ENCODE measurements at regions not wholly inside any gene's neighbourhood (a gene's known extent, or its start where the extent isn't known, plus 50 kb on each side); places are given as distances from the start of the nearest gene placed in this dataset.

- Mint-ChIP-seq H3K9me3 (no peaks in the 10 kb centered on the region), H3K4me1 (no peaks in the 10 kb centered on the region), H3K4me3 (no peak overlapping the region), H3K36me3 (no peaks in the 10 kb centered on the region), H3K27me3 (no peaks in the 10 kb centered on the region), H3K27ac (no peak overlapping the region)
- ATAC-seq (replicated peaks): no peak
- no peak for DNase-seq
Observed at GRCh38 chrX:5117816-5118215, 1110.9 kb downstream of the NLGN4X start.

GRCh38 chrX:5113128-5113527 is 1115.5 kb downstream of the NLGN4X start:
- Mint-ChIP-seq H3K4me3 (no peak overlapping the region), H3K36me3 (no peaks in the 10 kb centered on the region), H3K4me1 (no peaks in the 10 kb centered on the region), H3K27ac (no peak overlapping the region), H3K9me3 (no peaks in the 10 kb centered on the region), H3K27me3 (no peaks in the 10 kb centered on the region)
- ATAC-seq (replicated peaks) (peak; percentile 57 to 58), DNase-seq (no peak)

GRCh38 chrX:5100004-5100403 is 1128.7 kb downstream of the NLGN4X start:
- no peaks in the 10 kb centered on the region for H3K4me1 Mint-ChIP-seq
- no peaks in the 10 kb centered on the region for H3K9me3 Mint-ChIP-seq
- H3K4me3 Mint-ChIP-seq: no peak overlapping the region

GRCh38 chrX:5086388-5086787 is 1142.3 kb downstream of the NLGN4X start:
- Mint-ChIP-seq H3K36me3 (no peaks in the 10 kb centered on the region), H3K9me3 (peaks cover 0 to 4% of the 10 kb centered on the region in 2 donors), H3K4me3 (no peak overlapping the region), H3K4me1 (no peaks in the 10 kb centered on the region), H3K27ac (no peak overlapping the region), H3K27me3 (no peaks in the 10 kb centered on the region)
- ATAC-seq (replicated peaks): no peak
- no peak for DNase-seq

More at GRCh38 chrX:5100004-5100403, 1128.7 kb downstream of the NLGN4X start:
- Mint-ChIP-seq H3K36me3 (no peaks in the 10 kb centered on the region), H3K27ac (no peak overlapping the region), H3K27me3 (no peaks in the 10 kb centered on the region)
- no peak for DNase-seq
- no peak for ATAC-seq (replicated peaks)

- Mint-ChIP-seq H3K27ac (no peak overlapping the region), H3K4me1 (no peaks in the 10 kb centered on the region), H3K9me3 (peaks cover 0 to 4% of the 10 kb centered on the region in 2 donors), H3K36me3 (no peaks in the 10 kb centered on the region), H3K4me3 (no peak overlapping the region), H3K27me3 (no peaks in the 10 kb centered on the region)
- ATAC-seq (replicated peaks) (no peak), DNase-seq (no peak)
Observed at GRCh38 chrX:5084279-5084678, 1144.4 kb downstream of the NLGN4X start.

DNA sequence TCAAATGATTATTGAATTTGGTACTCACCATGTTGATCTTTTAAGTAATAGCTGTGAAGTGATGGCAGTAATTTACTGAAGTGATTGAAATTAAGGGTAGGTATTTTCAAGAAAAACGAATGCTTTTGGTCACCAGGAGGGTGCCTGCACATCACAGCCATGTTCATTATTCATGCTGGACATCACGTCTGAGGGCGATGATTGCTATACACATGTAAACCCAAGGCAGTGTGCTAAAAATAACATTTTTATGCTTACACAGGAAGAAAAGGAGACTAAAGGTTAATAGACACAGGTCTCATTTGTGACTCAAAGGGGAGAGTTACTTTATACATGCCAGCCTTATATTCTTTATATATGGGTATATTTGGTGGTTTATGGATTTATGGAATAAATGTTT is 1146.0 kb downstream of the NLGN4X start:
- Mint-ChIP-seq H3K36me3 (no peaks in the 10 kb centered on the region), H3K4me3 (no peak overlapping the region), H3K4me1 (no peaks in the 10 kb centered on the region), H3K9me3 (peaks cover 0 to 4% of the 10 kb centered on the region in 2 donors), H3K27me3 (no peaks in the 10 kb centered on the region), H3K27ac (no peak overlapping the region)
- ATAC-seq (replicated peaks) (no peak), DNase-seq (no peak)

GRCh38 chrX:5080791-5081190 is 1147.9 kb downstream of the NLGN4X start:
- Mint-ChIP-seq H3K36me3 (no peaks in the 10 kb centered on the region), H3K9me3 (peaks cover 0 to 4% of the 10 kb centered on the region in 2 donors)
- no peak for DNase-seq

GRCh38 chrX:5068550-5068949 is 1160.1 kb downstream of the NLGN4X start:
- ATAC-seq (replicated peaks) (no peak), DNase-seq (no peak)
- Mint-ChIP-seq H3K4me1 (no peaks in the 10 kb centered on the region), H3K4me3 (no peak overlapping the region), H3K9me3 (no peaks in the 10 kb centered on the region), H3K27ac (no peak overlapping the region), H3K36me3 (no peaks in the 10 kb centered on the region), H3K27me3 (peaks cover 0 to 7% of the 10 kb centered on the region in 2 donors)

More at GRCh38 chrX:5080791-5081190, 1147.9 kb downstream of the NLGN4X start:
- Mint-ChIP-seq H3K27ac (peak overlapping the region; percentile 14), H3K27me3 (no peaks in the 10 kb centered on the region), H3K4me1 (no peaks in the 10 kb centered on the region), H3K4me3 (no peak overlapping the region)
- no peak for ATAC-seq (replicated peaks)

GRCh38 chrX:5057786-5058185 is 1170.9 kb downstream of the NLGN4X start:
- DNase-seq: no peak
- H3K27me3 Mint-ChIP-seq: no peaks in the 10 kb centered on the region
- H3K9me3 Mint-ChIP-seq: no peaks in the 10 kb centered on the region
- H3K4me3 Mint-ChIP-seq: no peak overlapping the region
- no peaks in the 10 kb centered on the region for H3K36me3 Mint-ChIP-seq
- H3K27ac Mint-ChIP-seq: no peak overlapping the region
- H3K4me1 Mint-ChIP-seq: no peaks in the 10 kb centered on the region
- ATAC-seq (replicated peaks): no peak

GRCh38 chrX:5054852-5055251 is 1173.8 kb downstream of the NLGN4X start:
- Mint-ChIP-seq H3K4me3 (no peak overlapping the region), H3K9me3 (no peaks in the 10 kb centered on the region), H3K4me1 (no peaks in the 10 kb centered on the region), H3K27ac (no peak overlapping the region), H3K36me3 (no peaks in the 10 kb centered on the region), H3K27me3 (no peaks in the 10 kb centered on the region)
- DNase-seq (no peak), ATAC-seq (replicated peaks) (no peak)

DNA sequence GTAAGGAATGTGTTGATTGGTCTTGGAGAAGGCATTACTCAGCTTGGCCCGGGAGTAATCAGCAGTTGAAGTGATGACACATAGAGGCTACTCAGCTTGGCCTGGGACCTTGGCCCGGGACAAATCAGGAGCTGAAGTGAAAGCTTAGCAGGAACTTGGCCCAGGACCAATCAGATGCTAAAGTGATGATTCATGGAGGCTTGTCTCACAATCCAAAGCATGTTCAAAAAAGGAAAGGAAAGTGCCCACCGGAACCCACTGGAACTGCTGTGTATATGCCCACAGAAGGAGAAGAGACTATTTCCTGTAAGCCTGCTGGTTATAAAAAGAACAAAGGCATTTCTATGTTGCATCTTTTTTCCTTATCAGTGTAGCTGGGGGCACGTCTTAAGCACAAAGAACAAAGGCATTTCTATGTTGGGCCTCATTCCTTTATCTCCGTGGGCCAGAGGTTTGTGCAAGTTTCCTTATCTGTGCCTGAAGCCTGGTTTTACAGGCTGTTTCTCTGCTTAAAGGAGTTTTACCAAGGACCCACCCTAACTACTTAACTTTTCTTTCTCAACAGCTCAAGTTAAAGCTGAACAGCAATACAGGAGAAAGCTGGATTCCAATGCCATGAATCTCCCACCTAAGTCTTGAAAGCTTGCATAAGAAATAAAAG is 1176.7 kb downstream of the NLGN4X start:
- no peak for ATAC-seq (replicated peaks)
- Mint-ChIP-seq H3K27ac (no peak overlapping the region), H3K4me3 (no peak overlapping the region), H3K9me3 (no peaks in the 10 kb centered on the region), H3K36me3 (no peaks in the 10 kb centered on the region), H3K4me1 (no peaks in the 10 kb centered on the region), H3K27me3 (no peaks in the 10 kb centered on the region)
- no peak for DNase-seq

GRCh38 chrX:5042563-5042962 is 1186.1 kb downstream of the NLGN4X start:
- no peaks in the 10 kb centered on the region for H3K36me3 Mint-ChIP-seq
- H3K9me3 Mint-ChIP-seq: no peaks in the 10 kb centered on the region
- H3K4me1 Mint-ChIP-seq: no peaks in the 10 kb centered on the region
- no peak overlapping the region for H3K27ac Mint-ChIP-seq
- ATAC-seq (replicated peaks): no peak
- no peak overlapping the region for H3K4me3 Mint-ChIP-seq
- no peaks in the 10 kb centered on the region for H3K27me3 Mint-ChIP-seq
- no peak for DNase-seq

DNA sequence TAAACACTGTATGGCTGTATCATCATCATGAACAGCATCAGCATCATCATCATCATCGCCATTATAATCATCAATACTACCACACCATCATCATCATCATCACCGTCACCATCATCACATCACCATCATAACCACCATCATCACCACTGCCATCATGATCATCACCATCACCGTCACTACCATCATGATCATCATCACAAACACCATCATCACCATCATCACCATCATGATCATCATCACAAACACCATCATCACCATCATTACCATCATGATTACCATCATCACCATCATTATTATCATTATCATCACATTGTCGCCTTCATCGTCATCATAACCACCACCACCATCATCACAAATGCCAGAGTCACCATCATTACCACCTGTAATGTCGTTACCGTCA is 1196.9 kb downstream of the NLGN4X start:
- Mint-ChIP-seq H3K4me1 (no peaks in the 10 kb centered on the region), H3K27ac (no peak overlapping the region), H3K36me3 (no peaks in the 10 kb centered on the region), H3K4me3 (no peak overlapping the region), H3K9me3 (peaks cover 4 to 5% of the 10 kb centered on the region in 2 donors), H3K27me3 (no peaks in the 10 kb centered on the region)
- ATAC-seq (replicated peaks) (no peak), DNase-seq (no peak)

- Mint-ChIP-seq H3K27ac (no peak overlapping the region), H3K27me3 (no peaks in the 10 kb centered on the region), H3K9me3 (no peaks in the 10 kb centered on the region), H3K4me3 (no peak overlapping the region), H3K36me3 (no peaks in the 10 kb centered on the region), H3K4me1 (no peaks in the 10 kb centered on the region)
- DNase-seq (no peak), ATAC-seq (replicated peaks) (no peak)
Observed at GRCh38 chrX:5015451-5015850, 1213.2 kb downstream of the NLGN4X start.

- Mint-ChIP-seq H3K27ac (no peak overlapping the region), H3K4me1 (no peaks in the 10 kb centered on the region), H3K9me3 (peaks cover 7 to 9% of the 10 kb centered on the region in 2 donors), H3K4me3 (no peak overlapping the region), H3K36me3 (no peaks in the 10 kb centered on the region), H3K27me3 (no peaks in the 10 kb centered on the region)
- ATAC-seq (replicated peaks): no peak
- DNase-seq: no peak
Observed at GRCh38 chrX:4994855-4995254, 1233.8 kb downstream of the NLGN4X start.

GRCh38 chrX:4978613-4979012 is 1250.1 kb downstream of the NLGN4X start:
- Mint-ChIP-seq H3K27me3 (no peaks in the 10 kb centered on the region), H3K4me3 (no peak overlapping the region), H3K27ac (no peak overlapping the region), H3K9me3 (peaks cover 2 to 10% of the 10 kb centered on the region in 2 donors), H3K36me3 (no peaks in the 10 kb centered on the region), H3K4me1 (no peaks in the 10 kb centered on the region)
- ATAC-seq (replicated peaks) (peak in 1 of 2 donors; percentile 27), DNase-seq (no peak)
